ENCODE measurements at regions not wholly inside any gene's neighbourhood (a gene's known extent, or its start where the extent isn't known, plus 50 kb on each side); places are given as distances from the start of the nearest gene placed in this dataset.

DNA sequence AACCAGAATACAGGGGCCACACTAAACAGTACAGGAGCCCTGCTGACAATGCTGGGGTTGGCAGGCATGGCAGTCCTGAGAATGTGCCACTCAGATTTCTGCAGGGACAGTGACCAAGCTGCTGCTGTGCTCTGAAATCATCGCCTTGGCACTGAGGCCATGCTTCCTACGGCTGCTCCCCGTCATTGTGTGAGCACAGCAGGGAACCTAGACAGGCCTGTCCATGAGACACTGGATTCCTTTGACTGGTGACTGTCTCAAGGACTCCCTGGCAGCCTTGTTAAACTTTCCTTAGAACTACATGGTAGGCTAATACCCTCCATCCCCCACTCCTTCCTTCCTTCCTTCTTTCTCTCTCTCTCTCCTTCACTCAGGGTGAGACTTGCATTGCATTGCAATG is 111.4 kb downstream of the LUZP4 start:
- ATAC-seq = no peak
- Histone ChIP-seq H3K27me3 (replicated peaks in 1 of 2; ENCODE audit: control insufficient read depth in 2 of 2, insufficient read depth in 2 of 2, low read length in 1 of 2) (no peaks in the 10 kb centered on the region; a peak in 1 of 4 replicates), H3K4me3 (no peak overlapping the region), H3K4me2 (ENCODE audit: control insufficient read depth, insufficient read depth) (no peak overlapping the region), H3K36me3 (ENCODE audit: control insufficient read depth in 2 of 2, insufficient read depth in 2 of 2, low read length in 1 of 2) (no peaks in the 10 kb centered on the region), H3K27ac (ENCODE audit: control insufficient read depth, insufficient read depth) (no peak overlapping the region), H3K79me2 (ENCODE audit: control insufficient read depth, insufficient read depth, low read length) (no peaks in the 10 kb centered on the region), H2AFZ (ENCODE audit: control insufficient read depth, low read depth, low read length) (no peak overlapping the region), H3K9me3 (replicated peaks; ENCODE audit: control insufficient read depth, insufficient read depth, low read length) (no peaks in the 10 kb centered on the region), H3K9ac (ENCODE audit: control insufficient read depth, insufficient read depth, low read length) (no peak overlapping the region), H4K20me1 (ENCODE audit: control insufficient read depth, insufficient read depth) (no peaks in the 10 kb centered on the region), H3K4me1 (ENCODE audit: control insufficient read depth, insufficient read depth, low read length) (no peaks in the 10 kb centered on the region)
- no TSS peak for BruUV-seq (replicated peaks)
- 69% methylated on average over 3 of the region's 3 CpGs for WGBS (ENCODE audit: insufficient coverage, insufficient replicate concordance, low lambda C conversion rate, missing lambda C conversion rate)
- ChIA-PET POLR2A (no interaction called here), RAD21 (ENCODE audit: unreplicated experiment) (no interaction called here), SMC1A (ENCODE audit: uncharacterized antibody, unreplicated experiment) (no interaction called here), CTCF (interaction anchor here (0.6 to 1.4 kb wide), 2 partner anchors 21 to 122 kb away, joined by 3 read pairs; no protein-coding TSS in a partner anchor)
- no peak for DNase-seq (ENCODE audit: low read depth, low spot score)
- TF ChIP-seq RUNX3 (IDR thresholded peaks at IDR 0.05; ENCODE audit: low read length) (no peak), HDGF (IDR thresholded peaks at IDR 0.05) (no peak), ZSCAN29 (IDR thresholded peaks at IDR 0.05) (no peak), SREBF1 (IDR thresholded peaks at IDR 0.05; ENCODE audit: low read length) (no peak), IKZF2 (IDR thresholded peaks at IDR 0.05) (no peak), BACH1 (IDR thresholded peaks at IDR 0.05; ENCODE audit: borderline replicate concordance) (no peak), ZNF24 (IDR thresholded peaks at IDR 0.05) (no peak), BHLHE40 (IDR thresholded peaks at IDR 0.05; ENCODE audit: borderline replicate concordance in 1 of 2, low read depth in 2 of 2, low read length in 1 of 2) (no peak), MTA2 (IDR thresholded peaks at IDR 0.05; ENCODE audit: low read depth) (no peak), ZZZ3 (IDR thresholded peaks at IDR 0.05; ENCODE audit: control insufficient read depth, insufficient read length, low read depth) (no peak), NFYA (IDR thresholded peaks at IDR 0.05; ENCODE audit: borderline replicate concordance, low read depth, low read length) (no peak), NFYB (IDR thresholded peaks at IDR 0.05; ENCODE audit: insufficient read depth, low read depth, low read length) (no peak), NR2F1 (conservative IDR thresholded peaks at IDR 0.05) (no peak), GABPA (IDR thresholded peaks at IDR 0.05; ENCODE audit: low read depth) (no peak), BCLAF1 (IDR thresholded peaks at IDR 0.05) (no peak)
- TF ChIP-seq, protein P1, sequence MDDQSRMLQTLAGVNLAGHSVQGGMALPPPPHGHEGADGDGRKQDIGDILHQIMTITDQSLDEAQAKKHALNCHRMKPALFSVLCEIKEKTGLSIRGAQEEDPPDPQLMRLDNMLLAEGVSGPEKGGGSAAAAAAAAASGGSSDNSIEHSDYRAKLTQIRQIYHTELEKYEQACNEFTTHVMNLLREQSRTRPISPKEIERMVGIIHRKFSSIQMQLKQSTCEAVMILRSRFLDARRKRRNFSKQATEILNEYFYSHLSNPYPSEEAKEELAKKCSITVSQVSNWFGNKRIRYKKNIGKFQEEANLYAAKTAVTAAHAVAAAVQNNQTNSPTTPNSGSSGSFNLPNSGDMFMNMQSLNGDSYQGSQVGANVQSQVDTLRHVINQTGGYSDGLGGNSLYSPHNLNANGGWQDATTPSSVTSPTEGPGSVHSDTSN (IDR thresholded peaks at IDR 0.05; ENCODE audit: insufficient replicate concordance, low read depth, low read length) = no peak
- TF ChIP-seq, protein P2, sequence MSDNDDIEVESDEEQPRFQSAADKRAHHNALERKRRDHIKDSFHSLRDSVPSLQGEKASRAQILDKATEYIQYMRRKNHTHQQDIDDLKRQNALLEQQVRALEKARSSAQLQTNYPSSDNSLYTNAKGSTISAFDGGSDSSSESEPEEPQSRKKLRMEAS (IDR thresholded peaks at IDR 0.05; ENCODE audit: low read depth, low read length) = no peak
- TF ChIP-seq, protein P3, sequence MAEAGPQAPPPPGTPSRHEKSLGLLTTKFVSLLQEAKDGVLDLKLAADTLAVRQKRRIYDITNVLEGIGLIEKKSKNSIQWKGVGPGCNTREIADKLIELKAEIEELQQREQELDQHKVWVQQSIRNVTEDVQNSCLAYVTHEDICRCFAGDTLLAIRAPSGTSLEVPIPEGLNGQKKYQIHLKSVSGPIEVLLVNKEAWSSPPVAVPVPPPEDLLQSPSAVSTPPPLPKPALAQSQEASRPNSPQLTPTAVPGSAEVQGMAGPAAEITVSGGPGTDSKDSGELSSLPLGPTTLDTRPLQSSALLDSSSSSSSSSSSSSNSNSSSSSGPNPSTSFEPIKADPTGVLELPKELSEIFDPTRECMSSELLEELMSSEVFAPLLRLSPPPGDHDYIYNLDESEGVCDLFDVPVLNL (IDR thresholded peaks at IDR 0.05; ENCODE audit: low read depth, low read length) = no peak
- intact Hi-C loops (cut with micrococcal nuclease; ENCODE audit: unreplicated experiment) (no loop called here), in situ Hi-C loops (cut with MboI) (no loop called here)
- FAIRE-seq = no peak
